Memory B cell (primary cell): ENCODE measurements at regions not wholly inside any gene's neighbourhood (a gene's known extent, or its start where the extent isn't known, plus 50 kb on each side); places are given as distances from the start of the nearest gene placed in this dataset.

ENCODE experiments used
- ATAC-seq: fragments of 150-1000 bp; cut with Tn5 transposase; 2 replicates; pipeline ENCODE4 v1.10.0; 2021; ENCODE audit warnings: low read depth, mild to moderate bottlenecking, moderate library complexity
- DNase-seq, 2 donors: peaks; one replicate each; pipeline ENCODE4 v3.0.0; 2022; ENCODE audit warnings: low spot score in 2 of 2
- H3K27ac Mint-ChIP-seq: one replicate; pipeline ENCODE4 v1.8.0; 2022; ENCODE audit warnings: mild to moderate bottlenecking, moderate library complexity, mixed read lengths
- H3K27me3 Mint-ChIP-seq: one replicate; pipeline ENCODE4 v1.8.0; 2022; ENCODE audit warnings: mixed read lengths
- H3K36me3 Mint-ChIP-seq: one replicate; pipeline ENCODE4 v1.8.0; 2022; ENCODE audit warnings: mild to moderate bottlenecking, mixed read lengths
- H3K4me1 Mint-ChIP-seq: one replicate; pipeline ENCODE4 v1.8.0; 2022; ENCODE audit warnings: mixed read lengths
- H3K4me3 Mint-ChIP-seq: one replicate; pipeline ENCODE4 v1.8.0; 2022; ENCODE audit warnings: mild to moderate bottlenecking, moderate library complexity, mixed read lengths
- H3K9me3 Mint-ChIP-seq: one replicate; pipeline ENCODE4 v1.8.0; 2022; ENCODE audit warnings: mixed read lengths

- H3K4me3 Mint-ChIP-seq: no peak overlapping the region
- DNase-seq (no peak), ATAC-seq (no peak)
- H3K27me3 Mint-ChIP-seq: peaks cover 8% of the 10 kb centered on the region
- no peak overlapping the region for H3K27ac Mint-ChIP-seq
- H3K9me3 Mint-ChIP-seq: peaks cover 4% of the 10 kb centered on the region
- H3K4me1 Mint-ChIP-seq: peaks cover 14% of the 10 kb centered on the region
- H3K36me3 Mint-ChIP-seq: no peaks in the 10 kb centered on the region
Measured at GRCh38 chr11:116309446-116309845, 463.3 kb downstream of the BUD13 start.

- H3K36me3 Mint-ChIP-seq: peaks cover 3% of the 10 kb centered on the region
- H3K4me1 Mint-ChIP-seq: no peaks in the 10 kb centered on the region
- no peak for ATAC-seq
- H3K27ac Mint-ChIP-seq: no peak overlapping the region
- H3K27me3 Mint-ChIP-seq: peaks cover 4% of the 10 kb centered on the region
- no peak overlapping the region for H3K4me3 Mint-ChIP-seq
- DNase-seq: no peak
- H3K9me3 Mint-ChIP-seq: peaks cover 7% of the 10 kb centered on the region
Measured at GRCh38 chr11:116302756-116303155, 470.0 kb downstream of the BUD13 start.

GRCh38 chr11:116301141-116301540 lies 471.6 kb downstream of the BUD13 start:
- H3K27ac Mint-ChIP-seq: no peak overlapping the region
- no peak overlapping the region for H3K4me3 Mint-ChIP-seq
- DNase-seq: no peak
- H3K9me3 Mint-ChIP-seq: peaks cover 7% of the 10 kb centered on the region
- no peaks in the 10 kb centered on the region for H3K4me1 Mint-ChIP-seq
- no peak for ATAC-seq
- peaks cover 4% of the 10 kb centered on the region for H3K27me3 Mint-ChIP-seq
- peaks cover 3% of the 10 kb centered on the region for H3K36me3 Mint-ChIP-seq

GRCh38 chr11:116300232-116300631 lies 472.6 kb downstream of the BUD13 start:
- Mint-ChIP-seq H3K4me1 (no peaks in the 10 kb centered on the region), H3K27ac (no peak overlapping the region), H3K36me3 (peaks cover 3% of the 10 kb centered on the region), H3K4me3 (no peak overlapping the region), H3K27me3 (peaks cover 1% of the 10 kb centered on the region), H3K9me3 (peaks cover 5% of the 10 kb centered on the region)
- ATAC-seq: no peak
- no peak for DNase-seq

DNA sequence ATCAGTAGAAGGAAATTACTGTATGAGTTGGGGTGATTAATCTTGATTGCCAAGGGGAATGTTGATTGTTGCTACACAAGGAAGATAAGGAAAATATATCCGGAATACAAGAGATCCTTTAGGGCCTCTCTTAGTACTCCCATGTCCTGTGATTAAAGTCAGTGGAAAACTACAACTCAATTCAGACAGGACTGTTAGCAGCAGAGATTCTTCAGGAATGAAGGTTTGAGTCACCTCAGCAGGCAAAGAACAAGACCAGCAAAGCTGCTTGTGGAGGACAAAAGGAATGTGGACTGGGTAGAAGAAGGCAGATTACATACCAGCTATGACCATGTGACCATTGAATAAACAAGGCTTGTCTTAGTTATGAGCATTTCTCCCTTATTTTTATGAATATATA lies 478.2 kb downstream of the BUD13 start:
- ATAC-seq: no peak
- H3K4me1 Mint-ChIP-seq: no peaks in the 10 kb centered on the region
- H3K36me3 Mint-ChIP-seq: peaks cover 5% of the 10 kb centered on the region

GRCh38 chr11:116287866-116288265 lies 484.9 kb downstream of the BUD13 start:
- peaks cover 4% of the 10 kb centered on the region for H3K36me3 Mint-ChIP-seq
- peaks cover 2% of the 10 kb centered on the region for H3K27me3 Mint-ChIP-seq
- no peaks in the 10 kb centered on the region for H3K4me1 Mint-ChIP-seq
- DNase-seq: no peak
- no peak overlapping the region for H3K27ac Mint-ChIP-seq
- no peak overlapping the region for H3K4me3 Mint-ChIP-seq
- ATAC-seq: no peak
- H3K9me3 Mint-ChIP-seq: peaks cover 6% of the 10 kb centered on the region

More for the DNA sequence above, 478.2 kb downstream of the BUD13 start:
- Mint-ChIP-seq H3K27me3 (peaks cover 2% of the 10 kb centered on the region), H3K4me3 (no peak overlapping the region), H3K27ac (no peak overlapping the region), H3K9me3 (peaks cover 7% of the 10 kb centered on the region)
- no peak for DNase-seq

DNA sequence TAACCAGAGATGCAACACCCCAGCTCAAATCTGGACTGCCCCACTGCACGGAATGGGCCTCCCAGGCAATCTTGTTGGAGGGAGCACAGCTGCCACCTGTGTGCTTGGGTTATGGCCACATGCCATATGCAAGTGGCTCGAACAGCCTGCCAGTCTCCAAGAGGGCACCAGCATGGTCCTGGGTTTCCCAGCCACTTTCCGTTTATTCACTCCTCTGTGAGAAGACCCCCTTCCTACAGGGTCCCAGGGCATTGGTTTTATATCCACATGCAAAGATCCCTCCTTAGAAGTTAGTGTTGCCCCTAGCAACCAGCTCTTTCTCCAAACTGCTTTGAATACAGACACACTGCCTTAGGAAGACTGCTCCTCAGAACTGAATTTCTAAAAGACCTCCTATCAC lies 487.8 kb downstream of the BUD13 start:
- H3K36me3 Mint-ChIP-seq: peaks cover 2% of the 10 kb centered on the region
- H3K27me3 Mint-ChIP-seq: no peaks in the 10 kb centered on the region
- H3K27ac Mint-ChIP-seq: no peak overlapping the region
- ATAC-seq (no peak), DNase-seq (no peak)
- H3K9me3 Mint-ChIP-seq: peaks cover 2% of the 10 kb centered on the region
- H3K4me1 Mint-ChIP-seq: peaks cover 4% of the 10 kb centered on the region
- H3K4me3 Mint-ChIP-seq: no peak overlapping the region

- no peaks in the 10 kb centered on the region for H3K36me3 Mint-ChIP-seq
- H3K9me3 Mint-ChIP-seq: no peaks in the 10 kb centered on the region
- ATAC-seq: no peak
- H3K27ac Mint-ChIP-seq: no peak overlapping the region
- no peak for DNase-seq
- H3K27me3 Mint-ChIP-seq: no peaks in the 10 kb centered on the region
- H3K4me1 Mint-ChIP-seq: peaks cover 6% of the 10 kb centered on the region
- no peak overlapping the region for H3K4me3 Mint-ChIP-seq
Measured at GRCh38 chr11:116283300-116283699, 489.5 kb downstream of the BUD13 start.

GRCh38 chr11:116282481-116282880 lies 490.3 kb downstream of the BUD13 start:
- DNase-seq: no peak
- Mint-ChIP-seq H3K27me3 (no peaks in the 10 kb centered on the region), H3K27ac (no peak overlapping the region), H3K36me3 (no peaks in the 10 kb centered on the region), H3K4me3 (no peak overlapping the region), H3K4me1 (peaks cover 6% of the 10 kb centered on the region), H3K9me3 (no peaks in the 10 kb centered on the region)
- ATAC-seq: no peak

DNA sequence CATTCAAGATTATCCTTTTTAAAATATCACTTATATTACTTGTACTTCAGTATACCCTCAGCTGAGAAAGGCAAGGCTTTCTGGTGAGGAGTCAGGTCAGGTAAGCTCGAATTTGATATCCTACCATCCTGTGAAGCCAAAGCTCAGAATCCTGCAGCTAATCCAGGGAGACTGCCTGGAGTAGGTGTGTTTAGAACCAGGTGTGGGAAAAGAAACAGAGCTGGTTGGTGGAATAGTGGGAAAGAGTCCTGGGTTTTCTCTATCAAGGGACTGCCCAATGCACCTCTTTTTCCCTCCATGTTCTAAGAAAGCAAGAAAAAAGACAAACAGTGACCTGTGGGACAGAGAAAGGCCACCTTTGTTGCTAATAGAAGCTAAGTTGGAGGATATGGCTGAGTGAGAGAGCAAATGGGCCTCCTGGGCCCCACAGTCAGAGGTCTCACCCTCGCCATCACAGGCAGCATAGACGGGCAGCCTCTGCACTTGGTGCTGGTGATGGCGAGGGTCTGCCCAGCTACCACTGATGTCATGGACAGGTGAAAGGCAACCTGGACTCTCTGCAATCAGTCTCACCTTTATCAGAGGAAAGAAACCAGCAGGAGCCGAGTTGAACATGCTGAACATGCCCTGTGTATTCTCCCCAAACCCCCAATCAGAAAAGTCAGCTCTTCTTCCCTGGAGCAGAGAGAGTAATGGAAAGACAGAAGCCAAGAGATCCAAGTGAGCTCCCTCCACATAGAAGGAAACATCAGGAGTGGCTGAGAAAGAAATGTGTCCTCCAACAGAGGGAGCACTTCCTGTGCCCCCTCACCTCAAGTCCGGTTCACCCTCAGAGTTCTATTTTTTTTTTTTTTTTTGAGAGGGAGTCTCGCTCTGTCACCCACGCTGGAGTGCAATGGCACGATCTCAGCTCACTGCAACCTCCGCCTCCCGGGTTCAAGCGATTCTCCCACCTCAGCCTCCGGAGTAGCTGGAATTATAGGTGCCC lies 491.3 kb downstream of the BUD13 start:
- H3K4me1 Mint-ChIP-seq: peaks cover 6% of the 10 kb centered on the region
- ATAC-seq (no peak), DNase-seq (no peak)
- no peak overlapping the region for H3K27ac Mint-ChIP-seq
- H3K9me3 Mint-ChIP-seq: no peaks in the 10 kb centered on the region
- H3K4me3 Mint-ChIP-seq: no peak overlapping the region
- no peaks in the 10 kb centered on the region for H3K27me3 Mint-ChIP-seq
- no peaks in the 10 kb centered on the region for H3K36me3 Mint-ChIP-seq

DNA sequence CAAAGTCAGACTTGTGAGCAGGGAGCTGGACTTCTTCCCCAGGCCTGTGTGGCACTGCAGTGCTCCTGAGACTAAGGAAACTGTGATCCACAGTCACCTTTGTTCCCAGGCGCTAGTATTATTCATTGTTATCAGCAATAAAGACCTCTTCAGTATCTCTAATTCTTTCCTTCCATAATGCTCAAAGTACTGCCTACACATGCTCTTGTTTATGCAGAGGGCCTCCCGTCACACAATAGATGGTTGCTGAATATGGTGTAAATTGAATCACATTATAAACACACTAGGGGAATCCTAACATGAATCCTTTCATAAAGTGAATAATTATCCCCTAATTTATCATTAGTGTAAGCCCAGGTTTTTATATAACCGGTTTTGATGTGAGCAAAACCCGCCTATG lies 493.3 kb downstream of the BUD13 start:
- H3K27me3 Mint-ChIP-seq: peaks cover 3% of the 10 kb centered on the region
- peaks cover 14% of the 10 kb centered on the region for H3K4me1 Mint-ChIP-seq
- DNase-seq (no peak), ATAC-seq (no peak)
- no peaks in the 10 kb centered on the region for H3K36me3 Mint-ChIP-seq
- H3K27ac Mint-ChIP-seq: peak overlapping the region; percentile 64
- H3K9me3 Mint-ChIP-seq: no peaks in the 10 kb centered on the region
- H3K4me3 Mint-ChIP-seq: no peak overlapping the region

- peaks cover 18% of the 10 kb centered on the region for H3K4me1 Mint-ChIP-seq
- no peaks in the 10 kb centered on the region for H3K9me3 Mint-ChIP-seq
- peaks cover 5% of the 10 kb centered on the region for H3K27me3 Mint-ChIP-seq
- ATAC-seq: no peak
- no peak for DNase-seq
- no peak overlapping the region for H3K4me3 Mint-ChIP-seq
- H3K27ac Mint-ChIP-seq: no peak overlapping the region
- H3K36me3 Mint-ChIP-seq: no peaks in the 10 kb centered on the region
Measured at GRCh38 chr11:116278076-116278475, 494.7 kb downstream of the BUD13 start.

GRCh38 chr11:116276051-116277044 lies 496.4 kb downstream of the BUD13 start:
- peak; percentile 91 for ATAC-seq
- peaks cover 22% of the 10 kb centered on the region for H3K4me1 Mint-ChIP-seq
- peak overlapping the region; percentile 18 for H3K4me3 Mint-ChIP-seq
- H3K27ac Mint-ChIP-seq: no peak overlapping the region
- no peaks in the 10 kb centered on the region for H3K36me3 Mint-ChIP-seq
- no peaks in the 10 kb centered on the region for H3K9me3 Mint-ChIP-seq
- H3K27me3 Mint-ChIP-seq: peaks cover 5% of the 10 kb centered on the region
- peak; percentile 64 to 77 for DNase-seq

DNA sequence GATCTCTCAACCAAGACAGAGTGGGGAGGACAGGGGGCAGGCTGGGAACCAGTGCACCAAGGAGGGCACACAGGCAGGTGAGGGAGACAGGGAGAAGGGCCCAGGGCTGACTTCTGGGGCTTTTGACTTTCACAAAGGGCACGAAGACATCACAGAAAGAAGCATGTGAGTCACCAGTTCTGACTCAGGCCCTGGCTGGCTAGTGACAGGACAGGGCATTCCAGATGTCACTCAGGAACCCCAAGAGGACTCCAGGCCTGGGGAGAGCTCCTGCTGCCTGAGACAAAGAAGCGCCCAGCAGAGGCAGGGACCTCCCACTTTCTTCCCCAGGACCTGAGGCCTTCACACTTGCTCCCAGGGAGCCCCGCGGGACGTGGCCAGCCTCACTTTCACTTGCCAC lies 497.2 kb downstream of the BUD13 start:
- no peak overlapping the region for H3K27ac Mint-ChIP-seq
- DNase-seq (no peak), ATAC-seq (no peak)
- H3K4me1 Mint-ChIP-seq: peaks cover 19% of the 10 kb centered on the region
- H3K9me3 Mint-ChIP-seq: no peaks in the 10 kb centered on the region
- peak overlapping the region; percentile 15 for H3K4me3 Mint-ChIP-seq
- peaks cover 5% of the 10 kb centered on the region for H3K27me3 Mint-ChIP-seq
- H3K36me3 Mint-ChIP-seq: no peaks in the 10 kb centered on the region
